H1 (cell line): ENCODE measurements at regions not wholly inside any gene's neighbourhood (a gene's known extent, or its start where the extent isn't known, plus 50 kb on each side); places are given as distances from the start of the nearest gene placed in this dataset.

ENCODE experiments used
- BCL11A ChIP-seq, 2 experiments: IDR thresholded peaks; one replicate each; pipeline ENCODE4 v1.6.1; 2011; ENCODE audit warnings: low read depth in 2 of 2, low read length in 2 of 2, mild to moderate bottlenecking in 2 of 2
- CBX5 ChIP-seq: fragments of 300-800, 300-1000 bp; sonication (generic); IDR thresholded peaks from 2 replicates; pipeline ENCODE4 v1.7.1; 2016; ENCODE audit warnings: antibody characterized with exemption, low read length, low read depth
- E2F6 ChIP-seq: IDR thresholded peaks from 2 replicates; pipeline ENCODE4 v1.6.1; 2012; ENCODE audit warnings: inconsistent platforms
- NRF1 ChIP-seq: IDR thresholded peaks from 2 replicates; pipeline ENCODE4 v1.6.1; 2011; ENCODE audit warnings: mild to moderate bottlenecking, low read depth, low read length, improper control_type of control experiment
- POU5F1 ChIP-seq: IDR thresholded peaks from 2 replicates; pipeline ENCODE4 v1.6.1; 2011; ENCODE audit warnings: low read depth, mild to moderate bottlenecking, low read length, moderate library complexity
- RNF2 ChIP-seq: fragments of 200-900, 300-1000 bp; sonication (generic); IDR thresholded peaks from 2 replicates; pipeline ENCODE4 v1.7.1; 2016; ENCODE audit warnings: borderline replicate concordance, low read depth, mild to moderate bottlenecking, antibody characterized with exemption, low read length; ENCODE audit not compliant: poor library complexity, severe bottlenecking; ENCODE audit errors: missing control alignments
- SUZ12 ChIP-seq: fragments of 200-600 bp; sonication (generic); IDR thresholded peaks from 2 replicates; pipeline ENCODE4 v1.6.1; 2012; ENCODE audit warnings: mild to moderate bottlenecking, inconsistent platforms, low read length, moderate library complexity, mixed read lengths

DNA sequence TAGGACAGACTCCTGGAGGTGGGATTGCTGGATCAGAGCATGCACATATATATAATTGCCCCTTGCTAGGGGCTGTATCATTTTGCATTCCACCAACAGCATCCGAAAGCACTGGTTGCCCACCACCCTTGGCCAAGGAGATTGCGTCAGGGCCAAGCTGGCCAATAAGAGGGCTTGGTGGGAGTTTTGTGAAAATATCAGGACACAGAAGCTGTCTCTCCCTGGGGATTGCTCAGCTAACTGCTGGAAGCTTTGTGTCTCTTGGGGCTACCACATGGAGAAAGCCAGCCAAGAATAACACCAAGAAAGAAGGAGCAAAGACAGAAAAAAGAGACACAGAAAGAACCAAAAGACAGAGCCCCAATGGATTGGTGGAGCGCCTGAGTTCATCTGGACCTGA, 90.6 kb upstream of the RALGAPA2 start (continued):
- TF ChIP-seq NRF1 (no peak), POU5F1 (no peak), E2F6 (no peak), SUZ12 (no peak), CBX5 (no peak), BCL11A (IDR thresholded peaks at IDR 0.05; ENCODE audit: low read depth in 2 of 2, low read length in 2 of 2) (no peak), RNF2 (no peak)
